HG03139 (cell line): ENCODE measurements at regions not wholly inside any gene's neighbourhood (a gene's known extent, or its start where the extent isn't known, plus 50 kb on each side); places are given as distances from the start of the nearest gene placed in this dataset.
"Not testable (repeated sequence)": the region's sequence is repeated elsewhere in the genome, so short reads cannot be mapped to it uniquely, and the experiment has no call there.

Experiments
- ATAC-seq: cut with Tn5 transposase; IDR thresholded peaks from one replicate; pipeline ENCODE4 v1.9.1; 2021; ENCODE audit not compliant: unreplicated experiment

GRCh38 chr3:168660879-168661657 lies 565.3 kb upstream of the GOLIM4 start:
- ATAC-seq: not testable (repeated sequence)

GRCh38 chr3:168659015-168659414 lies 563.3 kb upstream of the GOLIM4 start:
- no peak for ATAC-seq

GRCh38 chr3:168655611-168656010 lies 559.9 kb upstream of the GOLIM4 start:
- no peak for ATAC-seq

- ATAC-seq: no peak
Observed at GRCh38 chr3:168654700-168655099, 559.0 kb upstream of the GOLIM4 start.

- ATAC-seq: no peak
Observed at GRCh38 chr3:168653255-168653654, 557.5 kb upstream of the GOLIM4 start.

- ATAC-seq: no peak
Observed at GRCh38 chr3:168648321-168648720, 552.6 kb upstream of the GOLIM4 start.

- no peak for ATAC-seq
Observed at GRCh38 chr3:168647582-168647981, 551.9 kb upstream of the GOLIM4 start.

GRCh38 chr3:168645180-168645579 lies 549.5 kb upstream of the GOLIM4 start:
- ATAC-seq: no peak

GRCh38 chr3:168628549-168628948 lies 532.8 kb upstream of the GOLIM4 start:
- no peak for ATAC-seq

GRCh38 chr3:168625477-168625876 lies 529.8 kb upstream of the GOLIM4 start:
- ATAC-seq: no peak

- ATAC-seq: no peak
Observed at GRCh38 chr3:168624892-168625448, 529.2 kb upstream of the GOLIM4 start.

GRCh38 chr3:168624195-168624594 lies 528.5 kb upstream of the GOLIM4 start:
- no peak for ATAC-seq

- ATAC-seq: no peak
Observed at GRCh38 chr3:168622795-168623194, 527.1 kb upstream of the GOLIM4 start.

- no peak for ATAC-seq
Observed at GRCh38 chr3:168620854-168621253, 525.1 kb upstream of the GOLIM4 start.

- no peak for ATAC-seq
Observed at GRCh38 chr3:168618827-168619470, 523.2 kb upstream of the GOLIM4 start.

GRCh38 chr3:168617658-168618057 lies 521.9 kb upstream of the GOLIM4 start:
- no peak for ATAC-seq

GRCh38 chr3:168616915-168617314 lies 521.2 kb upstream of the GOLIM4 start:
- no peak for ATAC-seq

GRCh38 chr3:168615493-168616020 lies 519.8 kb upstream of the GOLIM4 start:
- no peak for ATAC-seq

- no peak for ATAC-seq
Observed at GRCh38 chr3:168613151-168613550, 517.4 kb upstream of the GOLIM4 start.

- no peak for ATAC-seq
Observed at GRCh38 chr3:168612671-168613070, 516.9 kb upstream of the GOLIM4 start.

GRCh38 chr3:168611826-168612225 lies 516.1 kb upstream of the GOLIM4 start:
- ATAC-seq: no peak

GRCh38 chr3:168608926-168609325 lies 513.2 kb upstream of the GOLIM4 start:
- no peak for ATAC-seq
